Immature natural killer cell (primary cell): ENCODE measurements at regions not wholly inside any gene's neighbourhood (a gene's known extent, or its start where the extent isn't known, plus 50 kb on each side); places are given as distances from the start of the nearest gene placed in this dataset.

Experiments
- DNase-seq, 3 donors: peaks; one replicate each; pipeline ENCODE4 v3.0.0; 2022; ENCODE audit warnings: mixed read lengths in 1 of 3
- H3K27ac Mint-ChIP-seq, 6 donors: one replicate each; pipeline ENCODE4 v1.8.0; 2020; ENCODE audit warnings: mixed read lengths in 6 of 6, mild to moderate bottlenecking in 5 of 6, inconsistent platforms in 4 of 6, moderate library complexity in 3 of 6
- H3K27me3 Mint-ChIP-seq, 3 donors: one replicate each; pipeline ENCODE4 v1.8.0; 2020 to 2021; ENCODE audit warnings: low read depth in 3 of 3, mild to moderate bottlenecking in 3 of 3, mixed read lengths in 3 of 3, moderate library complexity in 3 of 3, inconsistent platforms in 1 of 3
- H3K36me3 Mint-ChIP-seq, 3 donors: one replicate each; pipeline ENCODE4 v1.8.0; 2020; ENCODE audit warnings: mixed read lengths in 3 of 3, inconsistent platforms in 2 of 3, mild to moderate bottlenecking in 2 of 3
- H3K4me1 Mint-ChIP-seq, 2 donors: one replicate each; pipeline ENCODE4 v1.8.0; 2020; ENCODE audit warnings: inconsistent platforms in 2 of 2, mild to moderate bottlenecking in 2 of 2, mixed read lengths in 2 of 2, moderate library complexity in 1 of 2
- H3K4me3 Mint-ChIP-seq, 5 donors: one replicate each; pipeline ENCODE4 v1.8.0; 2020; ENCODE audit warnings: mild to moderate bottlenecking in 5 of 5, mixed read lengths in 5 of 5, inconsistent platforms in 3 of 5, moderate library complexity in 3 of 5
- H3K9me3 Mint-ChIP-seq, 6 donors: one replicate each; pipeline ENCODE4 v1.8.0; 2020; ENCODE audit warnings: mild to moderate bottlenecking in 6 of 6, mixed read lengths in 6 of 6, inconsistent platforms in 4 of 6, moderate library complexity in 3 of 6

DNA sequence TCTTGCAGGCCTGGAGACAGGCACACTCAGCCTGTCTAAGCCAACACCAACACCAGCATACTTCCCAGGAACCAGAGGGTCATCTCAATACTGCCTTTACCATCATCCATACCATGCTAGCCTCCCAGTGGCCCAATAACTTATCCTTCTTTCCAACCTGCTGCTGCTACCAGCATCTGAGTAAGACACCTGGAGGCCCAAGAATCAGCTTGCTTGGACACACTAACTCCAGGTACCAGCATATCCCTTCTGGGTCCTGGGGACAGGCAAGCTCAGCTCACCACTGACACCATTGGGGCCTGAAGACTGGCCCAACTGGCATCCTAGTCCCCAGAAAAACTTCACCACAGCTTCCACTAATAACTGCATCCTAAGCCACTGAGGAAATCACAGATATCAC, 205.3 kb downstream of the CD109 start:
- Mint-ChIP-seq H3K4me1 (no peaks in the 10 kb centered on the region), H3K27ac (no peak overlapping the region), H3K9me3 (peaks cover 11 to 28% (median 17%) of the 10 kb centered on the region in 6 donors), H3K36me3 (peaks cover 0 to 3% (median 3%) of the 10 kb centered on the region in 3 donors), H3K27me3 (peaks cover 0 to 3% (median 0%) of the 10 kb centered on the region in 3 donors), H3K4me3 (no peak overlapping the region)
- DNase-seq: no peak

DNA sequence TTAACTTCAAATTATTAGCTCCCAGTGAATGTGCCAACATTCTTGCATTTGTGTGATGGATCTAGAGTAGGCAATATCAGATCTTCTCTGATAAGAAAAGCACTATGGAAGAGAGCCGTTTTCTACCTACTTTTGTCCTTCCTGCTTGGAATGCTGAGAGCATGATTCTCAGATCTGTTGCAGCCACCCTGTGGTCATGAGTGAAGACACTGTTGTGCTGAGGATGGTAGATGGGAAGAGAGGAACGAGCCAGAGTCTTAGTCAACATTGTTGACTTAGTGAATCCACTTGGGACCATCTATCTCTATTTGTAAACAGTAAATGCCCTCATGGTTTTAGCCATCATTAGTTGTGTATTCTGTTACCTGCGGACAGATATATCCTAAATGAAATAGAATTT, 202.6 kb downstream of the CD109 start:
- no peak for DNase-seq
- Mint-ChIP-seq H3K27me3 (peaks cover 0 to 3% (median 0%) of the 10 kb centered on the region in 3 donors), H3K9me3 (peaks cover 12 to 21% (median 15%) of the 10 kb centered on the region in 6 donors), H3K36me3 (peaks cover 0 to 3% (median 0%) of the 10 kb centered on the region in 3 donors), H3K4me1 (no peaks in the 10 kb centered on the region), H3K4me3 (no peak overlapping the region), H3K27ac (no peak overlapping the region)

DNA sequence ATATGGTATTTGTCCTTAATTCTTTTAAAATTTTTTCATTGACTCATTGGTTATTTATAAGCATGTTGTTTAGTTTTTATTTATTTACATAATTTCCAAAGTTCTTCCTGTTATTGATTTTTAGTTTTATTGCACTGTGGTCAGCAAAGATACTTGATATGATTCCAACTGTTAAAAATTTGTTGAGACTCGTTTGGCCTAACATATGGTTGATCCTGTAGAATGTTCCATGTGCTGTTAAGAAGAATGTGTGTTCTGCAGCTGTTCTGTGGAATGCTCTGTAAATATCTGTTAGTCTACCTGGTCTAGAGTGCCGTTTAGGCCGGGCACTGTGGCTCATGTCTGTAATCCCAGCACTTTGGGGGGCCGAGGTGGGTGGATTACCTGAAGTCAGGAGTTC, 197.7 kb downstream of the CD109 start:
- Mint-ChIP-seq H3K27ac (no peak overlapping the region), H3K36me3 (no peaks in the 10 kb centered on the region), H3K4me3 (no peak overlapping the region), H3K27me3 (no peaks in the 10 kb centered on the region), H3K9me3 (peaks cover 0 to 4% (median 2%) of the 10 kb centered on the region in 6 donors), H3K4me1 (no peaks in the 10 kb centered on the region)
- DNase-seq: no peak

DNA sequence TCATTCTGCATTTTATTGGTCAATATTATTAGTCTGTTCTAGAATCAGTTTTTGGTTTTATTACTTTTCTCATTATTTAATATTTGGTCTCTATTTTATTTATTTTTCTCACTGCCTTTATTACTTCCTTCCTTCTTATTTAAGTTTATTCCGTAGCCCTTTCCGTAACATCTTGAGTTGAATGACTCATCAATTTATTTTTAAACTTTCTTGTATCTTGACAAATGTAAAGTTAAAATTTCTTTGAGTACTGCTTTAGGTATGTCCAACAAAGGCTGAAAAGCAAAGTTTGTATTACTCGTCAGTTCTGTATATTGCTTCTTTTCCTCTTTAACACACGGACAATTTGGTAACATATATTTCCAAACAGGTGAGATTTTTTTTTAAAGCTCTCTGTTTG, 192.0 kb downstream of the CD109 start:
- H3K27ac Mint-ChIP-seq: no peak overlapping the region
- H3K27me3 Mint-ChIP-seq: peaks cover 0 to 2% (median 0%) of the 10 kb centered on the region in 3 donors
- peaks cover 0 to 2% (median 0%) of the 10 kb centered on the region in 6 donors for H3K9me3 Mint-ChIP-seq
- H3K36me3 Mint-ChIP-seq: no peaks in the 10 kb centered on the region
- DNase-seq: no peak
- no peak overlapping the region for H3K4me3 Mint-ChIP-seq
- H3K4me1 Mint-ChIP-seq: no peaks in the 10 kb centered on the region

DNA sequence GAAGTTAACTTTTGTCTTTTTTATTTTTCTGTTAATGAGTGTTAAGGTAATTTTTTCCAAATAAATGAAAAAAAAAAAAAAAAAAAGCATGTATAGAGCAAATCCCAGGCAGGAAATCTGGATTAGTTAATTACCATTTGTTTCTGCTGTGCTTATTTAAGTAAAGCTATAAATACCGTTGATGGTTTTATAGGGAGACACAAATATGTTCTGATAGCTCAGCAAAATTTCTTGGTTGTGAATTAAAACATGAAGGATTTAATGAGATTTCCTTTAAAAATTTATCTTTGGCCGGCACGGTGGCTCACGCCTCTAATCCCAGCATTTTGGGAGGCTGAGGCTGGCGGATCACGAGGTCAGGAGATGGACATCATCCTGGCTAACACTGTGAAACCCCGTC, 189.4 kb downstream of the CD109 start:
- Mint-ChIP-seq H3K27me3 (peaks cover 0 to 3% (median 1%) of the 10 kb centered on the region in 3 donors), H3K4me1 (no peaks in the 10 kb centered on the region), H3K9me3 (no peaks in the 10 kb centered on the region), H3K4me3 (no peak overlapping the region), H3K36me3 (no peaks in the 10 kb centered on the region), H3K27ac (no peak overlapping the region)
- no peak for DNase-seq

DNA sequence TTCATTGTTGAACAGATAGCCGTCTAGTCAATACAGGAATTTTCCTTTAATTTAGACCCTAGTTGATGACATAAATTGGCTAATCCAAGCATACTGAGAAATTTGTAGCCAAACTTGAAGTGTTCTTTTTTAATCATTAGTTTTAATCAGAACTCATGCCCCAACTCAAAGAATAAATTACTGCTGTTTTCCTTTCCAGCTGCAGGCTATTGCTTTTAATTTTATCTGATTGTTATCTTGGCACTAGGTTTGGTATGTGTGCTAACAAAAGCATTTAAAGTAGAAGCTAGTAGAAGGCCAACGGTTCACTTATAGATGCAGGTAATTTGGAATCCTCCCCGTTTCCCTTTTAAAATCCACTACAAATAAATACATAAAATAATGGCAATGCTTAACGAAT, 188.5 kb downstream of the CD109 start:
- DNase-seq: no peak
- Mint-ChIP-seq H3K4me3 (no peak overlapping the region), H3K36me3 (no peaks in the 10 kb centered on the region), H3K27ac (no peak overlapping the region), H3K27me3 (peaks cover 0 to 3% (median 1%) of the 10 kb centered on the region in 3 donors), H3K9me3 (no peaks in the 10 kb centered on the region), H3K4me1 (no peaks in the 10 kb centered on the region)

DNA sequence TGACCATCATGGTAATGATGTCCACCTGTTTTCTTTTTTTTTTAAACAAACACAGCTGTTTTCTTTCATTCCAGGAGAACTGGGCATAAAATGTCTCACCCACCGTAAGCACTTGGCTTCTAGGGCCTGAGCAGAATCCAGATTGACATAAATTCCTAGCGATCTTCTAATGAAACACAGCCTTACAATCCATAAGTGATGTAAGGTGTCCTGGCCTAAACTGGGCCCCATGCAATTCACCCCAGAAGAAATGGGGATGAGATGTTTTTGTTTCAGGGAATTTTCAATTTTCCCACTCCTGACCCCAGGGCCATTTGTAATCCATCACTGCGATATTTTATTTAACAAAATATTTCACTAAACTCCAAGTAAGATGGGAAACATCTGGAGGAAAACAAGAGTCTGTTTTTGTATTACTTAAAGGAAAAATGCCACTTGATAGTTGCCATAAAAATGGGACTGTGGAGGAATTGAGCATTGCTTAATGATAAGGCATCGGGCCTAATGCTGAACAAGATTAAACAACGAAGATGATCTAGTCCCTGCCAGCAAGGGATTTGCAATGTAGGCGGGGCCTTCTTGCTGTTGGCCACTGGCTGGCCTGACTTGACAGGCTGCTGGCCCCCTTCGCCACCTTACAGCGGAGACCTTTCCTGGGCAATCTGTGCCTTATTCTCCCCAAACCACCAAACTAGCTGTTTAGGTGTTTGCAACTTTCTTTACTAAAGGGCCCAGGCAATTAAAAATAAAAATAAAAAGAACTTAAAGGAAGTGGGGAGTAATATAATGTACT, 183.7 kb downstream of the CD109 start:
- Mint-ChIP-seq H3K4me3 (no peak overlapping the region), H3K4me1 (no peaks in the 10 kb centered on the region), H3K27me3 (peaks cover under 1 to 4% (median 1%) of the 10 kb centered on the region in 3 donors), H3K36me3 (no peaks in the 10 kb centered on the region), H3K9me3 (no peaks in the 10 kb centered on the region), H3K27ac (no peak overlapping the region)
- DNase-seq: no peak

DNA sequence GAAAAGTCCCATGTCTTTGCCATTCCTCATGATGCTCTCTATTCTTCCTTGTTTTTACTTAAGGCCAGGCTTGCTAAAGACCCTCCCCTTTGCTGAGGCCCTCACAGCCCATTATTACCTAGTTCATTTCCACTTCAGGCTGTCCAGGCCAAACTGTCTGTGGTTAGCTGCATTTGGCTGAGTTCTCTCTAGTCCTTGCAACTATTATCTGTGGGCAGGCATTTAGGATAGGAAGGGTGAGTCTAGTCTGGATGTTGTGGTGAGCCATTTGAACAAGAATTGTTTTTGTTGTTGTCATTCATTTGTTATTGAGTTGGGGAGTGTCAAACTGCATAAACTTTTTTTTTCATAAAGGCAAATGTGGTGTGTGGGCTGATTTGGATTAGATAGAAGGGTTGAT, 182.4 kb downstream of the CD109 start:
- no peak for DNase-seq
- H3K27me3 Mint-ChIP-seq: peaks cover 1 to 6% (median 3%) of the 10 kb centered on the region in 3 donors
- peaks cover 0 to under 1% (median 0%) of the 10 kb centered on the region in 6 donors for H3K9me3 Mint-ChIP-seq
- no peak overlapping the region for H3K4me3 Mint-ChIP-seq
- peaks cover 0 to 6% of the 10 kb centered on the region in 2 donors for H3K4me1 Mint-ChIP-seq
- H3K36me3 Mint-ChIP-seq: no peaks in the 10 kb centered on the region
- H3K27ac Mint-ChIP-seq: no peak overlapping the region
